HG02678 (cell line): ENCODE measurements at regions not wholly inside any gene's neighbourhood (a gene's known extent, or its start where the extent isn't known, plus 50 kb on each side); places are given as distances from the start of the nearest gene placed in this dataset.
"Not testable (repeated sequence)": the region's sequence is repeated elsewhere in the genome, so short reads cannot be mapped to it uniquely, and the experiment has no call there.

Source experiments
- ATAC-seq: cut with Tn5 transposase; IDR thresholded peaks from one replicate; pipeline ENCODE4 v1.9.1; 2021; ENCODE audit warnings: mild to moderate bottlenecking, moderate library complexity; ENCODE audit not compliant: unreplicated experiment

DNA sequence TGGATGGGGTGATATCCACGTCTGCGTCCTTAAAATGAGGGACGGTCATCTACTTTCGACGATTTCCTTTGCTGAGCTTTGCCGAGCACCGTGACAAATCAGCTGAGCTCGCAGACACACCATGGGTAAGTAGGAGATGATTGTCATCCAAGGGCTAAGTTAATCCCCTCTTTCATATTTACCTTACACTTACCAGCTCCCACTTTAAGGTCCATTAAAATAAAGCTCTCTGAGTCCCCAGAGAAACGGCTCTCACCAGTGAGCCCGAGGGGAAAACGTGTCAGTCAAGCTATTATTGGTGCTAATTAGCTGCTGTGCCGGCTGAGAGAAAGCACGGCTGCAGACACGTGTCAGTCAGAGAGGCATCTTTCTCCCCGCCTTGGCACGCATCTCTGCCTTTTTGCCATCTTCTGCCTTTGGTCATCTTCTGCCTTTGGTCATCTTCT, 72.2 kb downstream of the CRLF2 start:
- no peak for ATAC-seq

GRCh38 chrX:1139185-1139500, 73.3 kb downstream of the CRLF2 start:
- no peak for ATAC-seq

- ATAC-seq: no peak
Measured at GRCh38 chrX:1138476-1139184, 73.8 kb downstream of the CRLF2 start.

DNA sequence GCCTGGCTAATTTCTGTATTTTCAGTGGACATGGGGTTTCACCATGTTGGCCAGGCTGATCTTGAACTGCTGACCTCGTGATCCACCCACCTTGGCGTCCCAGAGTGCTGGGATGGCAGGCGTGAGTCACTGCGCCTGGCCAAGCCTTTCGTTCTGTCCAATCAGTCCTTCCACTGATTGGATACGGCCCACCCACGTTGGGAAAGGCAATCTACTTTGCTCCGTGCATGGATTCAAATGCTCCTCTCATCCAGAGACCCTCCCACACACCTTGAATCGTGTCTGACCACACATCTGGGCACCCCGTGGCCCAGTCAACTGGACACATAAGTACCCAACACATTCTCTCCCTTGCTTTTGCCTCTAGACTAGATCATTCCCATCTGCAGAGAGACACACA, 74.9 kb downstream of the CRLF2 start:
- no peak for ATAC-seq

- not testable (repeated sequence) for ATAC-seq
Measured at GRCh38 chrX:1136582-1136981, 75.9 kb downstream of the CRLF2 start.

DNA sequence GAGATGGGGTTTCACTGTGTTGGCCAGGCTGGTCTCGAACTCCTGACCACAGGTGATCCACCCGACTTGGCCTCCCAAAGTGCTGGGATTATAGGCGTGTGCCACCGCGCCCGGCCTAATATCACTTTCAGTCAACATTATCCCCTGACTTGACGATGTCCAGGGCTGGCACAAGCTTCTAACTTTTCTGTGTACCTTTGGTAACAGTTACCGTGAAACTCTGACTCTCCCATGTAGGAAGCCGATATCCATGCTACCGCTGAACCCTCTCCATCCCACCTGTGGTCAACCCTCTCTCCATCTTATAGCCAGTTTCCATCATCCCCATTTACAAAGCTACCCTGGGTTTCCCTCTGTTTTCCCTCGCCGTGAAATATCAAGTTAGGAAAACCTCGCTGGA, 77.5 kb downstream of the CRLF2 start:
- ATAC-seq: no peak

- ATAC-seq: no peak
Measured at GRCh38 chrX:1134156-1134555, 78.3 kb downstream of the CRLF2 start.

GRCh38 chrX:1126738-1127137, 85.7 kb downstream of the CRLF2 start:
- ATAC-seq: no peak

GRCh38 chrX:1124531-1124930, 87.9 kb downstream of the CRLF2 start:
- no peak for ATAC-seq

DNA sequence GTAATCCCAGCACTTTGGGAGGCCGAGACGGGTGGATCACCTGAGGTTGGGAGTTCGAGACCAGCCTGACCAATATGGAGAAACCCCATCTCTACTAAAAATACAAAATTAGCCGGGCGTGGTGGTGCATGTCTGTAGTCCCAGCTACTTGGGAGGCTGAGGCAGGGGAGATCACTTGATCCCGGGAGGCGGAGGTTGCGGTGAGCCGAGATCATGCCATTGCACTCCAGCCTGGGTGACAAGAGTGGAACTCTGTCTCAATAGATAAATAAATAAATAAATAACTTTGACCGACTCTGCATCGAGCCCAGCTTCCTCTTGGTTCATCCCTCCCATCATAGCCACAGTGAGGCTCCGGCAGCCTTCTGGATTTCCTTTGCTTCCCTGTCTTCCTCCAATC, 89.6 kb downstream of the CRLF2 start:
- not testable (repeated sequence) for ATAC-seq

- no peak for ATAC-seq
Measured at GRCh38 chrX:1119275-1119674, 93.2 kb downstream of the CRLF2 start.

- no peak for ATAC-seq
Measured at GRCh38 chrX:1118572-1119199, 93.8 kb downstream of the CRLF2 start.

- not testable (repeated sequence) for ATAC-seq
Measured at GRCh38 chrX:1115411-1115810, 97.0 kb downstream of the CRLF2 start.

DNA sequence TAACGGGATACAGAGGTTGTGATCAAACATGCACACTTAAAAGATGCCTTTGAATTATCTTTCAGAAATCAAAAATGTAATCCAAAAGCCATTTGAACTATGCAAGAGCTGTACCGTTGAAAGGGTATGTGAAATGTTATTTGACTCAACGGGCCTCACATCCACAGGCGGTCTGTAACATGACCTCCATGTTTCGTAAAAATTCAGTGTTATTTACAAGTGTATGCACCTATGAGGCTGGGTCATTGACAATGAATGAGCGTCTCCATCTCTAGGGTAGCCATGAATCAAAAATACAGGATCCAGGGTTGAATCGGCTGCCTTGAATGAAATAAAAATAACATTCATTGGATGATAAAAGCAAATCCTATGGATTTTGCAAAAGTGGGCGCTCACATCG, 100.1 kb downstream of the CRLF2 start:
- ATAC-seq: no peak

GRCh38 chrX:1111601-1112300, 100.7 kb downstream of the CRLF2 start:
- ATAC-seq: no peak

GRCh38 chrX:1109580-1110119, 102.8 kb downstream of the CRLF2 start:
- no peak for ATAC-seq

- ATAC-seq: no peak
Measured at GRCh38 chrX:1108501-1109445, 103.7 kb downstream of the CRLF2 start.

- no peak for ATAC-seq
Measured at GRCh38 chrX:1106478-1107210, 105.8 kb downstream of the CRLF2 start.

GRCh38 chrX:1105671-1106419, 106.6 kb downstream of the CRLF2 start:
- no peak for ATAC-seq
